T-helper 1 cell treated with Interleukin-12 subunit alpha and Interleukin-12 subunit beta and Interleukin-4 antibody, amounts not matched to agents 30 ng/mL and 1 ng/mL, for 36 hours (primary cell): ENCODE measurements at regions not wholly inside any gene's neighbourhood (a gene's known extent, or its start where the extent isn't known, plus 50 kb on each side); places are given as distances from the start of the nearest gene placed in this dataset.
"Not testable (repeated sequence)": the region's sequence is repeated elsewhere in the genome, so short reads cannot be mapped to it uniquely, and the experiment has no call there.

Experiments used
- intact Hi-C: fragments of 100-400 bp; cut with micrococcal nuclease; formaldehyde crosslinking; loops from one replicate; pipeline ENCODE4 v1.15.1; 2024

- intact Hi-C loops: no loop called here
These were observed 107.4 kb upstream of the CBLB start for GRCh38 chr3:105976196-105976595.

DNA sequence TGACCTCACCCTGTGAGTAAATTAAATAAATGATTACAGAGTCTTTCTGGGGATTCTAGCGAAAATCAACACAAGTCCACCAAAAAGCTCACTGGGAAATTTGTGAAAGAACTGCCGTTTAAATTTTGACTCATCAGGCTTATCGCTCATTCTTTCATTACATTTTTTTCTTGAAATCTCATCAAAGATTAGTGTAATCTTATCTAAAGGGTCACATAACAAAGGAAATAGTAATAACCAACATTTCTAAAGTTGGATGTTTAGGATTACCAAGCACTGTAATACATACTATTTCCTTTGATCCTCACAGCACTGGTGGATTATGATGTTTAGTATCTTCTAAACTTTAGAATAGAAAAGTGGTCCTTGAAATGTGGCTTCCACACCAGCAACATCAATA lies 111.1 kb upstream of the CBLB start:
- intact Hi-C loops: no loop called here

- intact Hi-C loops: no loop called here
These were observed 113.4 kb upstream of the CBLB start for GRCh38 chr3:105982207-105982606.

DNA sequence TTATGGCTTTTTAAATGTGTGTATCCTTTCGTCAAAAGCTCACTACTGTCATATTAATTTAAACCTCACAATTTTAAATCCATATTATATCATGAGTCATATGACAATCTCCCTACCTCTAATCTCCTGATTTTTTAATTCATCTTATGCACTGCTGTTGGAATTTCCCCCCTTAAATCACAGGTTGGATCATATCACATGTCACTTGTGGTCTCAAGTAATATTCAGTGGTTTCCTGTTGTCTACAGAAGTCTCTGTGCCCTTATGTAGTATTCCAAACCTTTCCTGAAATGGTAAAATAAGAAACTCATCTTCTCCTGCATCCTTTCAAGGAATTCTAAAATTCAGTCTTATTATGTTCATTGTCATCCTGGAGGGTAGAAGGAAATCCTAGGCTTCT lies 116.0 kb upstream of the CBLB start:
- intact Hi-C loops: no loop called here

DNA sequence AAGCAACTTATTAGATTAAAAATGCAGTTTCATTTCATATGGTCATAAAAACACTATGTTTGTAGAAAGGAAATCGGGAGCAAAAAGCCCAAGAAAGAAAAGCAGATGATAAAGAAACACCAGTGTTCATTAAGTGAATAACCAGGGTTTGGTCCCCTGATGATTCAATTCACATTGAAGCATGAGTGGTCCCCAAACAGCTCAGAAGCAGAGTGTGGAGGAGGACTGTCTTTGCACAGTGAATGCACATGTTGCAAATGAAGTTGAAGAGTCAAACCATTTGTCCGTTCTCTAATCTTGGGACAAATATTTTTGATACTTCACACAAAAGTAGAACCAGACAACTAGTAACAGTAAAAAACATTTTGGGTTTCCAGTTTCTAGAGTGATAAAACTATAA lies 117.5 kb upstream of the CBLB start:
- intact Hi-C loops: not testable (repeated sequence)

- intact Hi-C loops: no loop called here
These were observed 119.0 kb upstream of the CBLB start for GRCh38 chr3:105987809-105988208.

- intact Hi-C loops: no loop called here
These were observed 119.9 kb upstream of the CBLB start for GRCh38 chr3:105988540-105989212.

DNA sequence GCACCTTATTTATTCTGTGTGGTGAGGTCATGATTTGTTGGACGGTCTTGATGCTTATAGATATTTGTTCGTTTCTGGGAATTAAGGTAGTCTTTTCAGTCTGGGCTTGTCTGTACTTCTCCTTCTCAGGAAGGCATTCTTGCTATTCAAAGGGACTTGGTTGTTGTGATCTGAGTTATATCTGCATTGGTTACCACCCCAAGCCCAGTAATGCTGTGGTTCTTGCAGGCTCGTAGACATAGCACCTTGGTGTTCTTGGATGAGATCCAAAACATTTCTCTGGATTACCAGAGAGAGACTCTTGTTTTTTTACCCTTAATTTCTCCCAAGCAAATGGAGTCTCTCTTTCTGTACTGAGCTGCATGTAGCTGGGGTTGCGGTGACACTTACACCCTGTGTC lies 128.0 kb upstream of the CBLB start:
- intact Hi-C loops: no loop called here

DNA sequence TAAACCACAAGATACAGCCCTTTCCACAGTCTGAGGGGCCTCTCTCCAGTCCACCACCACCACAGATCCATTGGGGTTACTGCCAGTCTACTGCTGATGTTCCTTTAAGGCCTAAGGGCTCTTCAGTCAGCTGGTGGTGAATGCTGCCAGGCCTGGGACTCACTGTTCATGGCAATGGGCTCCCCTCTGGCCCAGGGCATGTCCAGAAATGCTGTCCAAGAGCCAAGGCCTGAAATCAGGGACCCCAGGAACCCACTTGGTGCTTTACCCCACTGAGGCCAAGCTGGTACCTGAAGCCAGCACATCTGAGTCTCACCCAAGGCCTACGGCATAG lies 128.6 kb upstream of the CBLB start:
- intact Hi-C loops: no loop called here

DNA sequence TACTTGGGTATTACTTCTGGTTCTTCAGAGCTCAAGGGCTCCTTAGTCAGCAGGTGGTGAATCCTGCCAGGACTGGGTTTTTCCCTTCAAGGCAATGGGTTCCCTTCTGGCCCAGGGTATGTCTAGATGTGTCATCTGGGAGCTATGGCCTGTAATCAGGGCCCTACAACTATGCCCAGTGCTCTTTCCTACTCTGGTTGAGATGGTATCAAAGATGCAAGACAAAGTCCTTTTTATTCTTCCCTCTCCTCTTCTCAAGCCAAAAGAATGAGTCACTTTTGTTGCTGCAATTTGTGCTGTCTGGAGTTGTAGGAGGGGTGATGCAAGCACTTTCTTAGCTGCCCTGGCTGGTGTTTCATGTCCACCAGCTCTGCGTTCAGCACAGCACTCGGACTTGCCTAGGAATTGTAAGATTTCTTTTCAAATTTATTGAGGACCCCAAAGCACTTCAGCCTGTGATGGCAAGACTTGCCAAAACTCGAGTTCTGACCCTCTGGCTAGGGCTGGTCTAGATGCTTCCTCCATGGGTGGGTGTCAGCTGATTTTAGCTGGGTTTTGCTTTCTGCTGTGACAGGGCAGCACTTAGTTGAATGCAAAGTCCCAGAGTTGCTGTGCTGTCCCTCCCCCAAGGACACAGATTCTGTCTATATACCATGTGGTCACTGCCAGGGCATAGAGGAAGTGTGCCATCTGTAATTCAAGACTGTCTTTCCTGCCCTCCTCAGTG lies 129.2 kb upstream of the CBLB start:
- intact Hi-C loops: no loop called here

- intact Hi-C loops: no loop called here
These were observed 131.0 kb upstream of the CBLB start for GRCh38 chr3:105999856-106000255.

- intact Hi-C loops: no loop called here
These were observed 133.1 kb upstream of the CBLB start for GRCh38 chr3:106001923-106002322.

- intact Hi-C loops: no loop called here
These were observed 135.4 kb upstream of the CBLB start for GRCh38 chr3:106004137-106004681.

GRCh38 chr3:106004826-106005225 lies 136.0 kb upstream of the CBLB start:
- intact Hi-C loops: no loop called here

DNA sequence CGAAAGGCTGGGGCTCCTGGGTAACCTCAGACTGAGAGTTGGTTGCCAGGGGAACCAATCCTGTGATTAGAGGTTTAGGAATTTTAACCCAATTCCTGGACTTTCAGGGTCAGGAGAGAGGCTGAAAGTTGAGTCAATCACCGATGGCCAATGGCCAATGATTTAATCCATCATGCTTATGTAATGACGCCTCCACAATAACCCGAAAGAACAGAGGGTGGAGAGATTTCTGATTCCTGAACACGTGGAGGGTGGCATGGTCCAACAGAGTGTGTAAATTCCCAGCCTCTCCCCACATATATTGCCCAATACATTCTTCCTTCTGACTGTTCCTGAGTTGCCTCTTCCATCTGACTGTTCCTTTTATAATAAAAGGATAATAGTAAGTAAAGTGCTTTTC lies 137.2 kb upstream of the CBLB start:
- intact Hi-C loops: no loop called here

DNA sequence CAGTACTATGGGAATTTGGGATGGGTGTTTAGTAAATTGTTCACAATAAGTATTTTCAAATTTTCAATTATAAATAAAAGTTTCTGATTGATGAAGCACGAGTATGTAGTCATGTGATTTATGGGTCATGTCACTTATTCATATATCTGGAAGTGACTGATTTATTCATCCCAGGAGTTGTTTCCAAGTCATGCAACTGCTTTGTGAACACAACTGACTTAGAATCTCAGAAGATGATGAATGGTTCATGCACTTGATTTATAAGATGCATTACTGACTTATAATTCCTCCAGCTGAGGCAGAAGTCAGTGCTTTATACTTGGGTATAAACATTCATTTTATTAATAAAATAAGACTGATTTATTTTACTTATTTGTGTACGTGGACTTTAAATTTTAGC lies 137.8 kb upstream of the CBLB start:
- intact Hi-C loops: no loop called here

DNA sequence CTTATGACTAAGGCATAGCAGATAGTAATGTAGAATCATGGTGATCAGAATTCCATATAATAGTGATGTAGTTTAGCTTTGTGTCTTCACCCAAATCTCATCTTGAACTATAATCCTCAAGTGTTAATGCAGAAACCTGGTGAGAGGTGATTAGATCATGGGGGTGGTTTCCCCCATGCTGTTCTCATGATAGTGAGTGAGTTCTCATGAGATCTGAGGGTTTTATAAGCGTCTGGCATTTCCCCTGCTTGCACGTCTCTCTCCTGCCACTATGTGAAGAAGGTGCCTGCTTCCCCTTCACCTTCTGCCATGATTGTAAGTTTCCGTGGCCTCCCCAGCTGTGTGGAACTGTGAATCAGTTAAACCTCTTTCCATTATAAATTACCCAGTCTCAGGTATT lies 138.7 kb upstream of the CBLB start:
- intact Hi-C loops: no loop called here

DNA sequence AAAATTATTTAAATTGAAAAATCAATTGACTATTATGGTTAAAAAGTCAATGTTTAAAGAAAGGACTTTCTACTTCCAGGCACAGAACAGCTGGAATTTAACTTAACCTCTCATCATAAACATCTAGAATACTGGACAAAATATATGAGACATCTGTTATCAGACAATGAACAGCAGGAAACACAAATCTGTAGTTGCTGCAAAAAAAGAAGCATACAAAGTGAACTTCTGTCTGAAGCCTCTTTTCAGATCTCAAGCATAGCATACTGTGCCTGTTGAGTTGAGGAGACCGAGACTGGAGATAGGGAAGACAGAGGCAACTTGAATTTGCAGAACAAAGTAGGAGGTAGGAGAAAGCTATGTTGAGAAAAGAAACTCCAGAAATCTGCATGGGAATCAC lies 140.0 kb upstream of the CBLB start:
- intact Hi-C loops: no loop called here

DNA sequence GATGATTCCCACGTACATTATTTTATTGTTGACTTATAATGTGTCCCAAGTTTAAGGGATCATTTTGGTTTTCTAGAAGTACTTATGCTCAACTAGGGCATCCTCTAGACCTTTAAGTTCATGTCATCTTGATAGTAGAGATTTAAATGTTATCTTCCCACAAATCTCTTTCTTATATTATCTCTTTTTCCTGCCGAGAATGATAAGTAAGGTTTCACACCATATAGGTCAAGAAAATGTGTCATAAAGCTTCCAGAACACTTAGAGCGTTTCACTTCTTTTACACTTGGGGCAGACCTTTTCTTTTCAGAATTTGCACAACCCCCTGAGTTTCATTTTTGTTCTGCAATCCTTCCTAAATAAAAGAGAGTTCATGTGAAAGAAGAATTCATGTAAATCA lies 142.0 kb upstream of the CBLB start:
- intact Hi-C loops: loop anchor here (2.0 to 5.0 kb wide), 5 partner anchors 142 to 324 kb away; partner anchors contain the start of gene CBLB

DNA sequence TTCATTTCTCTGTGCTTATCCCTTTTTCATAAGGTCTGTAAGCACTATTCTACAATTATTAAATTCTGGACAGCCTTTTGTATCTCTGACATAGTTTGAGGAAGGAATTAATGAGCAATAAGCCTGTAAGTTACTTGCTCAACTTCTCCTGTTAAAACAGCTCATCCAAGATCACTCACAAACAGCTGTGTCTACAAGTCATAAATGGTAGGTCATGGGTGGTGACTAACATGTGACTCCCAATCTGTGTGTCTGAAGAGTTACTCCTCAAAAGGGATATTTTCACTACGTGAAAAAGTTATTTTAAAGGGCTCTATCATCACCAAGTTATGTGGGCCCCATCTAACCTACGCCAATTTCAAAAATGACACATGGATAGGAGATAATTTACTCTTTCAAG lies 145.2 kb upstream of the CBLB start:
- intact Hi-C loops: loop anchor here (5.0 kb wide), 2 partner anchors 193 to 327 kb away; no protein-coding TSS in a partner anchor

DNA sequence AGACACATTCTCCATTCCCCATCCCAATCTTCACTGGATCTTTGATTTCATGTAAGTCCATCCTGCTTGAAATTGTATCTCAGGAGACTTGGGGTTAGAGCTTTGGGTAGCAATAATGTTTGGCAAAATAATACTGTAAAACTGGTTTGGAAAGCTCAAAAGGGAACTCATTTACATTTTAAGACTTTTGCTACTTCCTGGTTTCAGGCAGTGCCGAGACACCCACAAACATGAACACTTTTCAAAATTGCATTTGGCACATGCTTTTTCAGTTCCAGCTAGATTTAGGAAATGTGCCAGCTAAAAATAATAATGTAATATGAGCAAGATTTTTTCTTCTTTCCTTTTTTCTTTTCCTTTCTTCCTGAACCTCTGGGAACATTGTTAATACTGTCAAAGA lies 145.7 kb upstream of the CBLB start:
- intact Hi-C loops: loop anchor here (5.0 kb wide), 2 partner anchors 193 to 327 kb away; no protein-coding TSS in a partner anchor

GRCh38 chr3:106014971-106015370 lies 146.2 kb upstream of the CBLB start:
- intact Hi-C loops: loop anchor here (5.0 kb wide), 2 partner anchors 192 to 328 kb away; no protein-coding TSS in a partner anchor

DNA sequence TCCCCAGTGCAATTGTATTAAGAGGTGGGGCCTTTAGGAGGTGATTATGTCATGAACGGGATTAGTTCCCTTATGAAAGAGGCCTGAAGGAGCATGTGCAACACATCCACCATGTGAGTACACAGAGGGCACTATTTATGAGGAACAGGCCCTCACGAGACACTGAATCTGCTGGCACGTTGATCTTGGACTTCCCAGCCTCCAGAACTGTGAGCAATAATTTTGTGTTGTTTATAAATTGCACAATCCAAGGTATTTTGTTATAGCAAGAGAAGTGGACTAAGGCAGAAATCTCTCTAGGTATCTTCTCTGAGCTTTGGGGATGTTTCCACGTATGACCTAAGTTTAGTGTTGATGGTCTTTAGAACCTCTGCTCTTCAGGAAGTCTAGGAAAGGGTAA lies 149.3 kb upstream of the CBLB start:
- intact Hi-C loops: no loop called here
